Heart left ventricle (tissue), 16 donors: ENCODE measurements at regions not wholly inside any gene's neighbourhood (a gene's known extent, or its start where the extent isn't known, plus 50 kb on each side); places are given as distances from the start of the nearest gene placed in this dataset.

Experiments
- ATAC-seq, 4 donors: fragments of 200-7000 bp; cut with Tn5 transposase; one replicate each; pipeline ENCODE4 v1.9.1; 2020 to 2022; ENCODE audit warnings: moderate library complexity in 4 of 4, mild to moderate bottlenecking in 3 of 4, moderate number of reproducible peaks in 1 of 4
- DNase-seq, 5 donors: peaks; one replicate each; pipeline ENCODE4 v3.0.0-alpha.2; 2020
- H3K27ac ChIP-seq, 12 donors: fragments of 200-600 bp; sonication (generic) in 4 of 12; one replicate each; pipeline versions ENCODE4 v1.5.0 to v1.8.0; 2016 to 2022; ENCODE audit warnings: mild to moderate bottlenecking in 2 of 12
- H3K27me3 ChIP-seq, 9 donors: fragments of 200-600 bp; sonication (generic) in 2 of 9; one replicate each; pipeline versions ENCODE4 v1.5.1 to v1.8.0; 2016 to 2022; ENCODE audit warnings: mild to moderate bottlenecking in 3 of 9
- H3K36me3 ChIP-seq, 9 donors: fragments of 200-600 bp; sonication (generic) in 2 of 9; one replicate each; pipeline versions ENCODE4 v1.5.0 to v1.8.0; 2018 to 2022; ENCODE audit warnings: mild to moderate bottlenecking in 2 of 9
- H3K4me1 ChIP-seq, 12 donors: fragments of 200-600 bp; sonication (generic) in 4 of 12; one replicate each; pipeline versions ENCODE4 v1.5.0 to v1.8.0; 2016 to 2022; ENCODE audit warnings: mild to moderate bottlenecking in 3 of 12
- H3K4me3 ChIP-seq, 12 donors: fragments of 200-600 bp; sonication (generic) in 4 of 12; one replicate each; pipeline versions ENCODE4 v1.5.0 to v1.8.0; 2017 to 2022; ENCODE audit warnings: mild to moderate bottlenecking in 9 of 12, moderate library complexity in 4 of 12
- H3K9me3 ChIP-seq, 12 donors: fragments of 200-600 bp; sonication (generic) in 4 of 12; one replicate each; pipeline versions ENCODE4 v1.5.0 to v1.8.0; 2016 to 2022; ENCODE audit warnings: mild to moderate bottlenecking in 1 of 12
- POLR2A ChIP-seq, 2 donors: fragments of 450-650 bp; IDR thresholded peaks; one replicate each; pipeline ENCODE4 v1.6.1; 2017; ENCODE audit warnings: antibody characterized with exemption in 2 of 2, mild to moderate bottlenecking in 2 of 2, moderate library complexity in 2 of 2
- WGBS, 4 donors: extraction: QIAGEN DNeasy Blood & Tissue Kit in 2 of 4; methylation state at CpG; one replicate each; pipeline versions ENCODE4 v1.1.5 to v1.1.7; 2013 to 2018; 5-methylcytosine and 5-hydroxymethylcytosine counted together
- intact Hi-C, 10 donors: fragments of 100-400 bp; cut with DNase I; formaldehyde crosslinking; loops; one replicate each; pipeline versions ENCODE4 v1.11.1 to v1.14.2; 2022
- TF ChIP-seq, protein P1 (sequence below), 12 donors: fragments of 200-600 bp; sonication (generic) in 4 of 12; IDR thresholded peaks; one replicate each; pipeline versions ENCODE4 v1.5.0 to v1.8.0; 2018 to 2022; ENCODE audit warnings: antibody characterized with exemption in 12 of 12, mild to moderate bottlenecking in 5 of 12
- donor health status: ischemic (EF 13 %, LVEDD 7.1; RV severe dilation, severe dysfunction).
- donor health status: healthy with polysubstance abuse.
- donor health status: DM: no; HTN: yes; CAD: no.
- donor health status: DM: no; HTN: no; CAD: no.
- donor health status: ischemic (EF 25% LVEDD 6.9; RV normal size, moderate dysfunction).
- donor health status: ischemic (EF 25% LVEDD 5.7; RV mildly dilated, moderate dysfunction).
- donor health status: healthy.
- donor health status: DM: yes; HTN: yes; CAD: no.
- donor health status: ischemic (EF 35%, LVEDD 5.7; RV mildly dilated, moderate dysfunction).
- donor health status: nonischemic (EF 11% LVEDD 7.7; RV severe dilation, severe dysfunction).
- donor health status: DM: yes; HTN: yes; CAD: no.
- donor health status: PGD.
- donor health status: ischemic (EF 29% LVEDD 5.4; RV normal size, mild dysfunction).
- donor health status: nonischemic (EF 23%, LVEDD 6.1; RV moderate dilation, normal function).

DNA sequence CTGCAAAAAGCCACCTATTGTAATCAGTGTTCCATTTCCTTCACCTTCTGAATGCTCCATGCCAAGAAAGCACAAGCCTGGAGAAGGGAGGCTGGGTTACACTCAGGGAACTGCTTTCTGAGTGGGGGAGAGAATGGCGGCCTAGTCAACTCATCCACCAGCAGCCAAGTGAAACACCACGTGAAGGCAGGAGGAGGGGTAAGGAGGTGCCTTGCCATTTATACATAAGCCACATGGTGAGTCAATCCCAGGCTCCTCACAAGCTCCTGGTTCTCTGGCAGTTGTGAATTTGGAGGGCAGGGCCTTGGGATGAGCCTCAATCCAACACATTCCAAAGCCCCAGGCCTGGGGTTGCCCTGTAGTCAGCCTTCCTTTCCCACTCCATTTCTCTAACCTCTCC, 149.4 kb downstream of the CD24 start:
- DNase-seq (no peak), ATAC-seq (no peak)
- H3K27me3 ChIP-seq: peaks cover 0 to 9% (median 0%) of the 10 kb centered on the region in 9 donors
- intact Hi-C loops: no loop called here
- TF ChIP-seq POLR2A (IDR thresholded peaks at IDR 0.05): no peak
- TF ChIP-seq, protein P1, sequence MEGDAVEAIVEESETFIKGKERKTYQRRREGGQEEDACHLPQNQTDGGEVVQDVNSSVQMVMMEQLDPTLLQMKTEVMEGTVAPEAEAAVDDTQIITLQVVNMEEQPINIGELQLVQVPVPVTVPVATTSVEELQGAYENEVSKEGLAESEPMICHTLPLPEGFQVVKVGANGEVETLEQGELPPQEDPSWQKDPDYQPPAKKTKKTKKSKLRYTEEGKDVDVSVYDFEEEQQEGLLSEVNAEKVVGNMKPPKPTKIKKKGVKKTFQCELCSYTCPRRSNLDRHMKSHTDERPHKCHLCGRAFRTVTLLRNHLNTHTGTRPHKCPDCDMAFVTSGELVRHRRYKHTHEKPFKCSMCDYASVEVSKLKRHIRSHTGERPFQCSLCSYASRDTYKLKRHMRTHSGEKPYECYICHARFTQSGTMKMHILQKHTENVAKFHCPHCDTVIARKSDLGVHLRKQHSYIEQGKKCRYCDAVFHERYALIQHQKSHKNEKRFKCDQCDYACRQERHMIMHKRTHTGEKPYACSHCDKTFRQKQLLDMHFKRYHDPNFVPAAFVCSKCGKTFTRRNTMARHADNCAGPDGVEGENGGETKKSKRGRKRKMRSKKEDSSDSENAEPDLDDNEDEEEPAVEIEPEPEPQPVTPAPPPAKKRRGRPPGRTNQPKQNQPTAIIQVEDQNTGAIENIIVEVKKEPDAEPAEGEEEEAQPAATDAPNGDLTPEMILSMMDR (IDR thresholded peaks at IDR 0.05): no peak
- H3K27ac ChIP-seq: no peak overlapping the region
- H3K4me1 ChIP-seq: no peaks in the 10 kb centered on the region
- H3K36me3 ChIP-seq: no peaks in the 10 kb centered on the region
- H3K9me3 ChIP-seq: peaks cover 0 to 7% (median 0%) of the 10 kb centered on the region in 12 donors
- H3K4me3 ChIP-seq: no peak overlapping the region
- 78 to 91% (median 87%) methylated on average over 2 of the region's 2 CpGs for WGBS, 4 donors

DNA sequence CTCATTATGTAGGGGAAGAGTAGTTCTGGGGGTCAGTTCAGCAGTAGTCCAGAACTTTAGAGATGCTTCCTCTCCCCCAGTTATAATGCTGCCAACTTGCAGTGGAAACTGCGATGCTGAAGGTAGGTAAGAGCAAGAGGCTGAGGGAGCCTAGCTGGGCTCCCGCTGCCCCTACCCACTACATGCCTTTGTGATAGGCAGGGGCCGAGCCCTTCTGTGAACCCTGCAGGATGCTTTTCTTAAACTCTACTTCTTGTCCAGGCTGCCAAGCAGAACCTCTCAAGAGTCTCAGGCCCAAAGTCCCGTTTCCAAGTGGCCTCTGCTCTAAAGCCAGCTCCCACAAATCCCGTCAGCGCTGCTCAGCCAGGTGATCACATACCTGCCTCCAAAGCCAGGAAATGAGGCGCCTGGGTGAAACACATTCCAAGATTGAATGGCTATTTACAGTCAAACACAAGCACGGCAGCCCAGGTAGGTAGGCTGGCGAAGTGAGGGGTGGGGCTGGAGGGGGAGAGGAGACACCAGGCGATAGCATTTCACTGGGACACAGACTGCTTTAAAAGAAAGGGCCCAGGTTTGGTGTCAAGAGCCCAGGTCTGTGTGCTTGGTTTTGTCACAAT, 150.7 kb downstream of the CD24 start:
- intact Hi-C loops: no loop called here
- ATAC-seq: no peak
- Histone ChIP-seq H3K9me3 (peaks cover 0 to 7% (median 0%) of the 10 kb centered on the region in 12 donors), H3K4me1 (no peaks in the 10 kb centered on the region), H3K4me3 (no peak overlapping the region), H3K36me3 (no peaks in the 10 kb centered on the region), H3K27ac (no peak overlapping the region), H3K27me3 (peaks cover 0 to 9% (median 0%) of the 10 kb centered on the region in 9 donors)
- TF ChIP-seq POLR2A (IDR thresholded peaks at IDR 0.05): no peak
- TF ChIP-seq, protein P1 (IDR thresholded peaks at IDR 0.05): no peak
- WGBS, 4 donors: 53 to 67% (median 65%) methylated on average over 8 to 10 of the region's 10 CpGs
- no peak for DNase-seq

DNA sequence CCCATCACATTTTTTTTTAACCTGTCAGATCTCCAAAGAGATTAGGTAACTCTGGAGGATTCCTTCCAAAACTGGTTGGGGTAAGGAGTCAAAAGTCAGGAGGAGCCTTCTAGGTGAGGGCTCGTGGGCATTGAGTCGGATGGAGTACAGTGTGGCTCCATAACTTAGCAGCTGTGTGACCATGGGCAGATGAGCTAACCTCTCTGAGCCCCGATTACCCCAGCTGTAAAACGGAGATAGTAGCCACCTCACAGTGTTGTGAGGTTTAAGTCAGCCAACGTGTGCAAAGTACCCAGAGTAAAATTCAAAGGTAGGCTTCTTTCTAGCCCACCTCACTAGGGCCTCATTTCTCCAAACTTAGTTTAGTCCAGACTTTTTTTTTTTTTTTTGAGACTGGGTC, 151.5 kb downstream of the CD24 start:
- WGBS, 4 donors: 82 to 88% (median 85%) methylated on average over 5 of the region's 5 CpGs
- H3K4me1 ChIP-seq: no peaks in the 10 kb centered on the region
- no peak for TF ChIP-seq POLR2A (IDR thresholded peaks at IDR 0.05)
- TF ChIP-seq, protein P1 (IDR thresholded peaks at IDR 0.05): no peak
- ATAC-seq (no peak), DNase-seq (no peak)
- no peak overlapping the region for H3K4me3 ChIP-seq
- intact Hi-C loops: no loop called here
- H3K36me3 ChIP-seq: no peaks in the 10 kb centered on the region
- H3K9me3 ChIP-seq: peaks cover 0 to 3% (median 0%) of the 10 kb centered on the region in 12 donors
- peaks cover 0 to 9% (median 0%) of the 10 kb centered on the region in 9 donors for H3K27me3 ChIP-seq
- no peak overlapping the region for H3K27ac ChIP-seq

DNA sequence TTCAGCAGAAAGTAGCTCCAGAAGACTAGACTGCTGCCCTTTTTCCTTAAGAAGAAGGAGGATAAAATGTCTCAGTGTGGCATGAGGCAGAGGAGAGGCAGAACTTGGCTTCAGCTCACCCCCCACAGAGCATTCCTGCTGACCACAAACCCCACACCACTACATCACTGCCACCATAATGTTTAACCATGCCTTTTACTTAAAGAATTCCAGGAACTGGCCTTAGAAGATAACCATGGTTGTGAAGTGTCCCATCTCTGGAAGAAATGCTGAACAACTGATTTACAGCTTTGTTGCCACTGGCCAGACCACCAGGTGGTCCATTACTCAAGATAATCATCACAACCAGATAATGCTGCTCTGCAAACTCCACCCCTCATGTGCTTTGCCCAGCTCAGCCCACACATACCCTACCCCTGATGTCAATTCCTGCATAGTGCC, 154.1 kb downstream of the CD24 start:
- H3K9me3 ChIP-seq: no peaks in the 10 kb centered on the region

More for the DNA sequence above, 154.1 kb downstream of the CD24 start:
- ATAC-seq (no peak), DNase-seq (no peak)
- Histone ChIP-seq H3K4me3 (no peak overlapping the region), H3K27me3 (peaks cover 0 to 9% (median 0%) of the 10 kb centered on the region in 9 donors), H3K4me1 (no peaks in the 10 kb centered on the region), H3K36me3 (no peaks in the 10 kb centered on the region), H3K27ac (no peak overlapping the region)
- intact Hi-C loops: no loop called here
- TF ChIP-seq POLR2A (IDR thresholded peaks at IDR 0.05): no peak
- TF ChIP-seq, protein P1 (IDR thresholded peaks at IDR 0.05): no peak
